Superior temporal gyrus (tissue), 1 donor: ENCODE measurements at regions not wholly inside any gene's neighbourhood (a gene's known extent, or its start where the extent isn't known, plus 50 kb on each side); places are given as distances from the start of the nearest gene placed in this dataset.

Experiments used
- DNase-seq: peaks from one replicate; pipeline ENCODE4 v3.0.0-alpha.2; 2016; ENCODE audit errors: extremely low spot score

- DNase-seq = no peak
These were observed 94.6 kb downstream of the ZPLD1 start for GRCh38 chr3:102529452-102529851.

GRCh38 chr3:102530415-102531181 is 95.8 kb downstream of the ZPLD1 start:
- DNase-seq = no peak

DNA sequence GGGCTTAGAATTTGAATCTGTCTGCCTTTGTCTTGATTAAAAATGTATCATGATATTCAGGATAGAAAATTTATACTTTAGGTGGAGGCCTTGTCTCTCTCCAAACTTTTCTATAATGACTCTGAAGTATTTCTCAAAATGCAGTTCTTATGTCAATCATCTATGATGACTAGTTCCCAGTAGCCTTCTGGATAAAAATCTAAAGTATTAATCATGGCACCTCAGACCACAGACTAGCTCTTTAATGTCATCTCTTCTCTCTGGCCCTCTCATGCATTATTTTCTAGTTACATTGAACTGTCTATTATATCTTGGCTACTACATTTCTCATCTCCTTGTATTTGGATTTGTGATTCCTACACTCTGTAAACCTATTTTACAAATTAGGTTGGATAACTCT is 96.9 kb downstream of the ZPLD1 start:
- DNase-seq = no peak

GRCh38 chr3:102532901-102533300 is 98.1 kb downstream of the ZPLD1 start:
- DNase-seq = no peak

DNA sequence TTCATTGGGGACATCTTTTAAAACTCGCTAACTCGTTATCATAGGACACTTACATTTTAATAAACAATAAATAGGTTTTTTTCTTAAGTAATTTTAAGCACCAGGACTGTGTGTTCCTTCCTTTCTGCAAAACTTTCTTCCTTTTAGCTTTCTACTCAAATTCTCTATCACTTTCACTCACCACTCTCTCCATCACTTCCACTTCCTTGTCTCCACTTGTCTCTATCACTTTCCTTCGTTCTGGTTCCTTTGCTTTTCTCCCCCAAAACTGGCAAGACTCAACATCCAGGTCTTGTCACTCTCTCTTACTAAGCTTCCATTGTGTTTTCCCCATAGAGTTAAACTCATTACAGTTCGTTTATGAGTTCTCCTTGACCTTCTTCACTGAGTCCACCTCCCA is 99.0 kb downstream of the ZPLD1 start:
- DNase-seq = no peak

DNA sequence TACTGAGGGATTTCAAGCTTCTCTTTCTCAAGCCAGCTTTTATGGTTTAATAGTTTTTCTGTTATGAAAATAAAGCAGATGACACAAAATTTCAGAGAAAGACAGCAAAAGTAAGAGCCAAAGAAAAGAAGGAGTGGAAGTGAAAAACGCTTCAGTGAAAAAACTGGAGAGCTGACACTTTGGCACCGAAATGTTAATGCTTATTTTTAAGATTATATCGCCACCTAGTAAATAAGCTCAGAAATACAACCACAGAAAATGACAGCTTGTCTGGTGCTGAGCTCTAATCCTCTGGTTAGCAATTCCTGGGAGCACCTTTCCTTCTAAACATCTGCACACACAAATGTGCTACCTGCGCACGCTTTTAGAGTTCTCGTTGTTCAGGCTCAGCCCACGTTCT is 101.6 kb downstream of the ZPLD1 start:
- DNase-seq = peak; percentile 86

- DNase-seq = no peak
These were observed 102.3 kb downstream of the ZPLD1 start for GRCh38 chr3:102537123-102537522.

- DNase-seq = no peak
These were observed 109.9 kb downstream of the ZPLD1 start for GRCh38 chr3:102544741-102545140.

DNA sequence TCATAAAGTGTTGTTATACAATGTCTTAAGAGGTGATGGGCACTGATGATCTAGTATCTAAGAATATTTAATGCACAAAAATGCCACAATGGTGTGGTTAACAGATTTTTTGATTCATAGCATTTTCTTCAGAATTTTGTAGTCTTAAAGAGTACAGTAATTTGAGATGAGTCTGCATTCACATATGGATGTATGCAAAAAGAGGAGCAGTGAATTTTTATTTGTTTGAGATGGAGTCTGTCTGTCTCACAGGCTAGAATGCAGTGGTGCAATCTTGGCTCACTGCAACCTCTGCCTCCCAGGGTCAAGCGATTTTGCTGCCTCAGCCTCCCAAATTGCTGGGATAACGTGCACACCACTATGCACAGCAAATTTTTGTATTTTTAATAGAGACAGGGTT is 110.5 kb downstream of the ZPLD1 start:
- DNase-seq = no peak

GRCh38 chr3:102553876-102554275 is 119.1 kb downstream of the ZPLD1 start:
- DNase-seq = no peak

DNA sequence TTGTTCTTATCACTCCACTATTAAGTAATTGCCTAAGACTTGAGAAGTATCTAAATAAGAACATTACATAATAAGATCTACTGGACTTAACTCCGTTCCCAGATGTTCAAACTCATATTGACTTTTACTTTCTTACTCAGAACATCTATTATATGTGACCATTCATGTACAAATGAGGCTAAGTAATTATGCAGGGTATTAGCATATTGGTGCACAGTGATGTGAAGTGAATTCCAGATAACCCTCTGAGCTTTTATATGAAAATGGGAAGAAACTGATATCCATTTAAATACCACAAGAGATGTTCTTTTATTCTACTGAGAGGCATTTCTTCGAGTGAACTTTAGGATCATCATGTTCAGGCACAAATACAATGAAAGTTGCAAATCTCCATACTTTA is 135.7 kb downstream of the ZPLD1 start:
- no peak for DNase-seq

DNA sequence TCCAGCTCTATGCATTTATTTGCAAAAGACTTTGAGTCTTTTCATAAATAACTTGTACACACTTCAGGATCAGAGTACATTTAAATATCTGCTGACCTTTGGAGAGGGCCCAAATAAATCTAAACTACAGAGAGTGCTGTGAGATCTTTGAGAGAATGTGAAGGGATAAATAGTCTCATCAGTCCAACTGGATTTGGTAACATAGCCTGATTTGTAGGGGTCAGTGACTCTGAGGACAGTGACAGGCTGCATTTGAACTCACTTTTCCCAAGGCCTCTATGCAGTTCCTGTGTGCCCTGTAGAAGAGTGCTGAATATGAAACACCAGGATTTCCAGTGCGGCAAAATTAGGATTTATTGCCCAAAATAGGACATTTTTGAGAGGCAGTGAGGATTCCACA is 136.2 kb downstream of the ZPLD1 start:
- DNase-seq = no peak

- no peak for DNase-seq
These were observed 137.0 kb downstream of the ZPLD1 start for GRCh38 chr3:102571720-102572384.

GRCh38 chr3:102573483-102574028 is 138.7 kb downstream of the ZPLD1 start:
- DNase-seq = no peak

GRCh38 chr3:102574355-102574754 is 139.5 kb downstream of the ZPLD1 start:
- DNase-seq = no peak

- DNase-seq = no peak
These were observed 141.8 kb downstream of the ZPLD1 start for GRCh38 chr3:102576651-102577050.

GRCh38 chr3:102577082-102577789 is 142.4 kb downstream of the ZPLD1 start:
- no peak for DNase-seq

DNA sequence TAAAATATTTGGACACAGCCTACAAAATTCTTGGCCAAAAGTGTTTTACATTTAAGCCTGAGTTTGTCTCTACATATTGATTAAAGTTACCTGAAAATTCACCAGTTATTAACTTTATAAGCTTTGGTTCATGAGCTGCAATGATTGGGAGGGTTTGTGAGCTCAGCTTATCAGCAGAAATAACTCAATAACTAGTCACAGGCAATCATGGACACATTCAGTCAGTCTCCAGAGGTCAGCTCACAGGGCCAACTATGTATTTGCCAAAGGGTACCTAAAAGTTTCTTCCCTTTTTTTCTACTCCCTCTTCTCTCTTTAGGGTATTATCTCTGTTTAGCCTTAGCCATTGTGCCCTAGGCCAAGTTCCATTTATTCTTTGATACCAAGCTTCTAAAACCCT is 145.9 kb downstream of the ZPLD1 start:
- no peak for DNase-seq

GRCh38 chr3:102586485-102586884 is 151.7 kb downstream of the ZPLD1 start:
- DNase-seq = no peak

- DNase-seq = no peak
These were observed 159.2 kb downstream of the ZPLD1 start for GRCh38 chr3:102593812-102594602.

DNA sequence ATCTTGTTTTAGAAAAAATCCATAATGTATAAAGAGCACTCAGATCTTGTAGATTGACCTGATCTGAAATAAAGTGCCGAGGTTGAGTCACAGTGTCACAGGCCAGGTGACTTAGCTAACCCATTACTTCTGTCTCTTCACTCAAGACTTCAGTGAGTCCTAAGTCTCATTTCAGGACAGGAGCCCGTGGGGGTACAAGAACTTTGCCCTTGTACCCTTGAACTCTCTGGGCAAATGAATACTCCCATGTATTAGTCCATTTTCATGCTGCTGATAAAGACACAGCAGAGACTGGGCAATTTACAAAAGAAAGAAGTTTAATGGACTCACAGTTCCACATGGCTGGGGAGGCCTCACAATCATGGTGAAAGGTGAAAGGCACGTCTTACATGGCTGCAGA is 160.2 kb downstream of the ZPLD1 start:
- DNase-seq = no peak
